ENCODE measurements at regions not wholly inside any gene's neighbourhood (a gene's known extent, or its start where the extent isn't known, plus 50 kb on each side); places are given as distances from the start of the nearest gene placed in this dataset.
"Not testable (repeated sequence)": the region's sequence is repeated elsewhere in the genome, so short reads cannot be mapped to it uniquely, and the experiment has no call there.

DNA sequence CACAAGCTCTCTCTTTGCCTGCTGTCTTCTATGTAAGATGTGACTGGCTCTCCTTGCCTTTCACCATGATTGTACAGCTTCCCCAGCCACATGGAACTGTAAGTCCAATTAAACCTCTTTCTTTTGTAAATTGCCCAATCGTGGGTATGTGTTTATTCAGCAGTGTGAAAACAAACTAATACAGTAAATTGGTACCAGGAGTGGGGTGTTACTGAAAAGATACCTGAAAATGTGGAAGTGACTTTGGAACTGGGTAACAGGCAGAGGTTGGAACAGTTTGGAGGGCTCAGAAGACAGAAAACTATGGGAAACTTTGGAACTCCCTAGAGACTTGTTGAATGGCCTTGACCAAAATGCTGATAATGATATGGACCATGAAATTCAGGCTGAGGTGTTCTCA, 214.3 kb upstream of the FSCB start:
- TF ChIP-seq TARDBP, SP1, ARNT (IDR thresholded peaks at IDR 0.05): not testable (repeated sequence)

All from HEK293T (cell line).